ENCODE measurements at regions not wholly inside any gene's neighbourhood (a gene's known extent, or its start where the extent isn't known, plus 50 kb on each side); places are given as distances from the start of the nearest gene placed in this dataset.

DNA sequence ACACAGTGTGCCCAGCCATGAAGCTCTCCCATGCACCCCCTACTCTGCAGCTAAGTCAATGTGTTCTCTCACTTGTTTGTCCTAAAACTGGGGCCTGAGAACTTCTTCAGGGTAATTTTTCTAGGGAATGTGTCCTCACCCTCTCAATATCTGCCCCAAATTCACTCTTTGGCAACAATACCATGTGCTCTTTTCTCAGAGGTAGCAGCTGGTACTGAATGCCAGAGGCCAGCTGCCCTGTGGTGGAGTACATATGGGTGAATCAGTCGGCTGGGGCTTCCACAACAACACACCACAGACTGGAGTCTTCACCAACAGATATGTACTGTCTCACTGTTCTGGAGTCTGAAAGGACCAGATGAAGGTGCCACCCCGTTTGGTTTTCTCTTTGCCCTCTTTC, 97.7 kb upstream of the TOP3B start:
- no peaks in the 10 kb centered on the region for H3K4me1 ChIP-seq (ENCODE audit: control insufficient read depth in 1 of 2, insufficient read depth in 2 of 2, low read length in 2 of 2)
- H3K27ac ChIP-seq (ENCODE audit: low read depth, low read length) = no peak overlapping the region
- no peak overlapping the region for H3K4me3 ChIP-seq (ENCODE audit: low read depth in 1 of 2, low read length in 2 of 2)
- H3K9ac ChIP-seq (ENCODE audit: low read depth in 1 of 2, low read length in 2 of 2) = no peak overlapping the region
- peaks cover 7 to 13% of the 10 kb centered on the region in 2 donors for H3K27me3 ChIP-seq (ENCODE audit: control insufficient read depth in 1 of 2, insufficient read depth in 2 of 2, low read length in 2 of 2)
- H3K36me3 ChIP-seq (ENCODE audit: control insufficient read depth in 1 of 2, insufficient read depth in 2 of 2, low read length in 2 of 2) = no peaks in the 10 kb centered on the region
- H3K9me3 ChIP-seq (ENCODE audit: control insufficient read depth in 1 of 2, low read length in 2 of 2) = no peaks in the 10 kb centered on the region

DNA sequence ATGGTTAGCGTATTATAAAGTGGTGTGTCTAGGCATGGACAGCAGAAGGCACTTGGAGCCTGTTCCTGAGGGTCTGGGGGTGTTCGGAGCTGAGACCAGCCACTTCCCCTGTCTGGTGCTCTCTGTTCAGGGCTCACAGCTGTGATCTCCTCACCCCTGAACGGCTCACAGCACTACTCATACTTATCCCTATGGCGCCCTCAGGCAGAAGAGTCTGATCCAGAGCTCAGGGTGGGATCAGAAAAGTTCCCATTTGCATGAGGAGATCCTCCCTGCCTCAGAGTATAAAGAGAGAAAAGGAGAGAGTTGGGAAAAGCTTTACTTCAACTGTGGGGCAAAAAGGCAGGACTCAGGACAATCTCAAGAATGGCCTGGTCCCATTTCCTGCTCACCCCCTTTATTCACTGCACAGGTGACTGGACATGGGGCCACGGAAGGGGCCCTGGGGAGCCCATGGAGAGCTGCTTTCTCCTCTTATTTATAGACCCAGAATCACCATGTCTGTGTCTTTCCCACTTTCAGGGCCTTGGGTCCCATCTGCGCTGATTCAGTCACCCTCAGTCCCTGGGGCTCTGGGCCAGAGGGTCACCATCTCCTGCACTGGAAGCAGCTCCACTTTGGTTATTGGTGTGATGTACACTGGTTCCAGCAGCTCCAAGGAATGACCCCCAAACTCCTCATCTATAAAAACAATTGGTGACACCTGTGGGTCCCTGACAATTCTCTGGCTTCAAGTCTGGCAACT, 97.0 kb upstream of the TOP3B start:
- Histone ChIP-seq H3K9me3 (ENCODE audit: control insufficient read depth in 1 of 2, low read length in 2 of 2) (no peaks in the 10 kb centered on the region), H3K9ac (ENCODE audit: low read depth in 1 of 2, low read length in 2 of 2) (no peak overlapping the region), H3K27ac (ENCODE audit: low read depth, low read length) (no peak overlapping the region), H3K36me3 (ENCODE audit: control insufficient read depth in 1 of 2, insufficient read depth in 2 of 2, low read length in 2 of 2) (no peaks in the 10 kb centered on the region), H3K27me3 (ENCODE audit: control insufficient read depth in 1 of 2, insufficient read depth in 2 of 2, low read length in 2 of 2) (peaks cover 7 to 13% of the 10 kb centered on the region in 2 donors), H3K4me3 (ENCODE audit: low read depth in 1 of 2, low read length in 2 of 2) (no peak overlapping the region), H3K4me1 (ENCODE audit: control insufficient read depth in 1 of 2, insufficient read depth in 2 of 2, low read length in 2 of 2) (no peaks in the 10 kb centered on the region)

DNA sequence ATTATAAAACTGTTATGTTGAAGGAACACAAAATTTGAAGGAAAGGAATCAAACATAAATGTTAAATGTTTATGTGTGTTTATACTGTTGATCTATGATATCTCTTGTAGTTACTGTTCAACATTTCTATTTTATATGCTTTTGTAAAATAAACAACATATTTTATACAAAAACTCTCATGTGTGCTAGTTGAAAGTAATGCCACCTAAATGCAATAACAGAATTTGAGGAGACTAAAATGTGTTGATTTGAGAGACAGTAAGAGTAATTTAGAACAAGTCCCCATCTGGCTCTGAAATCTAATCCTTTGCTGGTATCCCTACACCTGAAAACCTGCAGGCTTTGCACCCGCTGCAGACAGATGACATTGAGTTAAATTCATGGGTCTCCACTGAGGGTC, 95.7 kb upstream of the TOP3B start:
- Histone ChIP-seq H3K36me3 (ENCODE audit: control insufficient read depth in 1 of 2, insufficient read depth in 2 of 2, low read length in 2 of 2) (no peaks in the 10 kb centered on the region), H3K27me3 (ENCODE audit: control insufficient read depth in 1 of 2, insufficient read depth in 2 of 2, low read length in 2 of 2) (peaks cover 5 to 7% of the 10 kb centered on the region in 2 donors), H3K27ac (ENCODE audit: low read depth, low read length) (no peak overlapping the region), H3K9ac (ENCODE audit: low read depth in 1 of 2, low read length in 2 of 2) (no peak overlapping the region), H3K9me3 (ENCODE audit: control insufficient read depth in 1 of 2, low read length in 2 of 2) (no peaks in the 10 kb centered on the region), H3K4me1 (ENCODE audit: control insufficient read depth in 1 of 2, insufficient read depth in 2 of 2, low read length in 2 of 2) (no peaks in the 10 kb centered on the region), H3K4me3 (ENCODE audit: low read depth in 1 of 2, low read length in 2 of 2) (no peak overlapping the region)

DNA sequence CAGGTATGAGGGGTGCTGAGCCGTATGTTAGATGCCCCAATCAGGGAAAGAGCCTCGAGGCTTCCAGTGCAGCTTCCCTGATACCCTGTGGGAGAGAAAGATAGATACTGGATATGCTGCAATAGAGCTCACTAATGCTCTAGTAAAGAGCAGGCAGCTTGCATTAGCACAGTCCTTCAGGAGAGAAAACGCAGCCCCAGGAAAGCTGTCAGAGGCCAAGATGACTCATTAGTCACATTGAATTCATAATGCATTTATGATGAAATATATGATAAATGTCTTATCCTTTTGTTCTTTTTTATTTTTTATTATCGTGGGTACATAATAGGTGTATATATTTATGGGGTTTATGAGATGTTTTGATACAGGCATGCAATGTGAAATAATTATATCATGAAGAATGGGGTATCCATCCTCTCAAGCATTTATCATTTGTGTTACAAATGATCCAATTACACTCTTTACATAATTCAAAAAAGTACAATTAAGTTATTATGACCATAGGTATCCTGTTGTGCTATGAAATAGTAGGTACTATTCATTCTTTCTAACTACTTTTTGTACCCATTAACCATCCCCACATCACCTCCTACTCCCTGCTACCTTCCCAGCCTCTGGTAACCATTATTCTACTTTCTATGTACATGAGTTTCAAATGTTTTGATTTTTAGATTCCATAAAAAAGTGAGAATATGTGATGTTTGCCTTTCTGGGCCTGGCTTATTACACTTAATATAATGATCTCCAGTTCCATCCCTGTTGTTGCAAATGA, 94.5 kb upstream of the TOP3B start:
- Histone ChIP-seq H3K4me1 (ENCODE audit: control insufficient read depth in 1 of 2, insufficient read depth in 2 of 2, low read length in 2 of 2) (no peaks in the 10 kb centered on the region), H3K9me3 (ENCODE audit: control insufficient read depth in 1 of 2, low read length in 2 of 2) (no peaks in the 10 kb centered on the region), H3K27me3 (ENCODE audit: control insufficient read depth in 1 of 2, insufficient read depth in 2 of 2, low read length in 2 of 2) (peaks cover 5 to 7% of the 10 kb centered on the region in 2 donors), H3K36me3 (ENCODE audit: control insufficient read depth in 1 of 2, insufficient read depth in 2 of 2, low read length in 2 of 2) (no peaks in the 10 kb centered on the region), H3K9ac (ENCODE audit: low read depth in 1 of 2, low read length in 2 of 2) (no peak overlapping the region), H3K27ac (ENCODE audit: low read depth, low read length) (no peak overlapping the region), H3K4me3 (ENCODE audit: low read depth in 1 of 2, low read length in 2 of 2) (no peak overlapping the region)

DNA sequence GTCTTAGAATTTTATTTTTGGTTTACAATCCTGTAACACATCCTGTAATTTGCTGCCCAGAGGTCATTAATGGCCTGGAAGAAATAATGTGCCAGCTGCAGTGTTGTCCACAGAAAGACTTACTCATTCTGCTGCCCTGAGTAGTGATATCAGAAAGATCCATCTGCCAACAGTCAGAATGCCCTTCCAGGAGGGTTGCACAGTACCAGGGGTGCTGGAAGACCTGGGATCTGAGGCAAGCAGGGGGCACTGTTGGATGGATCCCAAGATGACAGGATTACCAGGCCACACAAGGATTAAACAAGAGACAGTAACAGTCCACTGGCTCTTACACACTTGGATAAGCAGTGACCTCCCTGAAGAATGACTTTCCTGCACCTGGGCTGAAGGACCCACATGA, 93.8 kb upstream of the TOP3B start:
- no peaks in the 10 kb centered on the region for H3K4me1 ChIP-seq (ENCODE audit: control insufficient read depth in 1 of 2, insufficient read depth in 2 of 2, low read length in 2 of 2)
- no peak overlapping the region for H3K4me3 ChIP-seq (ENCODE audit: low read depth in 1 of 2, low read length in 2 of 2)
- no peak overlapping the region for H3K9ac ChIP-seq (ENCODE audit: low read depth in 1 of 2, low read length in 2 of 2)
- peaks cover 3 to 7% of the 10 kb centered on the region in 2 donors for H3K27me3 ChIP-seq (ENCODE audit: control insufficient read depth in 1 of 2, insufficient read depth in 2 of 2, low read length in 2 of 2)
- H3K9me3 ChIP-seq (ENCODE audit: control insufficient read depth in 1 of 2, low read length in 2 of 2) = no peaks in the 10 kb centered on the region
- no peak overlapping the region for H3K27ac ChIP-seq (ENCODE audit: low read depth, low read length)
- no peaks in the 10 kb centered on the region for H3K36me3 ChIP-seq (ENCODE audit: control insufficient read depth in 1 of 2, insufficient read depth in 2 of 2, low read length in 2 of 2)

DNA sequence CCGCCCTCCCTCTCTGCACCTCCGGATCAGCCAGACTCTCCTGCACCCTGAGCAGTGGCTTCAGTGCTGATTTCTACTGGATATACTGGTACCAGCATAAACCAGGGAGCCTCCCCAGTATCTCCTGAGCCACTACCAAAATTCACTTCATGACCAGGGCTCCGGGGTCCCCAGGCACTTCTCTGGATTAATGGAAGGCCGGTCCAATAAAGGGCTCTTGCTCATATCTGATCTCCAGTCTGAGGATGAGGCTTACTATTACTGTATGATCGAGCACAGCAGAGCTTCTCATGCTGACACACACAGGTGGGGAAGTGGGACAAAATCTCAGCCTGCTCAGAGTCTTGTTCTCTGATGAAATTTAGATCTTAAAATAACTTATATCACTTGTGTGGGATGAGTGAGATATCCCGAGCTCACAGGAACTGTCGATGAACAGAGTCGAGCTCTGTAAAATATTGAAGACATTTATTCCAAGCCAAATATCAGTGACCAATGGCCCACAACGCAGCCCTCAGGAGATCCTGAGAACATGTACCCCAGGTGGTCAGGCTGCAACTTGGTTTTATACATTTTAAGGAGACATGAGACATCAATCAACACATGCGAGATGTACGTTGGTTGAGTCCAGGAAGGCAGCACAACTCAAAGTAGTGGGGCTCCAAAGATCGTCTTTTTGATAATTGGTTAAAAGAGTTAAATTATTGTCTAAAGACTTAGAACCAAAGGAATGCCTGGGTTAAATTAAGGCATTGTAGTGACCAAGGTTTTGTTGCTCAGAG, 93.0 kb upstream of the TOP3B start:
- no peak overlapping the region for H3K4me3 ChIP-seq (ENCODE audit: low read depth in 1 of 2, low read length in 2 of 2)
- no peak overlapping the region for H3K9ac ChIP-seq (ENCODE audit: low read depth in 1 of 2, low read length in 2 of 2)
- H3K27ac ChIP-seq (ENCODE audit: low read depth, low read length) = no peak overlapping the region
- H3K4me1 ChIP-seq (ENCODE audit: control insufficient read depth in 1 of 2, insufficient read depth in 2 of 2, low read length in 2 of 2) = no peaks in the 10 kb centered on the region
- H3K36me3 ChIP-seq (ENCODE audit: control insufficient read depth in 1 of 2, insufficient read depth in 2 of 2, low read length in 2 of 2) = no peaks in the 10 kb centered on the region
- H3K9me3 ChIP-seq (ENCODE audit: control insufficient read depth in 1 of 2, low read length in 2 of 2) = no peaks in the 10 kb centered on the region
- H3K27me3 ChIP-seq (ENCODE audit: control insufficient read depth in 1 of 2, insufficient read depth in 2 of 2, low read length in 2 of 2) = peaks cover 0 to 7% of the 10 kb centered on the region in 2 donors

DNA sequence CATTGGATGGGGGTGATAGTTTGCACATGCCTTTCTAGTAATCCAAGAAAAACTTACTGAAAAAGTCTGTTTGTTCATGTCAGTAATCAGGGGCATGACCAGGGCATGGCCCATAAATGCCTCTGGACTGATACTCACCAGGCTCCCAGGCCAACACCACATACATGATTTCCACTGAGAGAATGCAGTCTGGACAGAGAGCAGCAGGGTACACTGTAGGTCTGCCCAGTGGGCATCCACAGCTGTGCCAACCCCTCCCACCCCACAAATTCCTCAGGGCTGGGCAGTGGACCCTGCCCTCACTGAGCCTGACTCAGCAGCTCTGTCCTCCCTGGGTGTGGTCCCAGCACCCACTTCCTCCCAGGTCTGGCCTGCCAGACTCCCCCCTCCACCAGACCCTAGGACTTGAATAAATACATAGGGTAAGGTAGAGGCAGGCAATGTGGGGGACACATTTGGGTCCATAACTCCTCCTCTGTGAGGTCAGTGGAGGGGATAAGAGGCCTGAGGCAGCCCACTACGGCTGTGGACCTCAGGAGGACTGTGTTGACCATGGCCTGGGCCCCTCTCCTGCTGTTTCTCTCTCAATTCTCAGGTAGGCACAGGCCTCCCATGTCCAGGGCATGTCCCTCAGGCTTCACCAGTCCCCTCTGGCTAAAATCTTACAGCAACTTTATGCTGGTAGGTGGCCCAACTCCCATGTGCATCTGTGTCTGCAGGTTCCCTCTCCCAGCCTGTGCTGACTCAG, 92.2 kb upstream of the TOP3B start:
- Histone ChIP-seq H3K9me3 (ENCODE audit: control insufficient read depth in 1 of 2, low read length in 2 of 2) (no peaks in the 10 kb centered on the region), H3K9ac (ENCODE audit: low read depth in 1 of 2, low read length in 2 of 2) (no peak overlapping the region), H3K27ac (ENCODE audit: low read depth, low read length) (no peak overlapping the region), H3K4me3 (ENCODE audit: low read depth in 1 of 2, low read length in 2 of 2) (no peak overlapping the region), H3K36me3 (ENCODE audit: control insufficient read depth in 1 of 2, insufficient read depth in 2 of 2, low read length in 2 of 2) (no peaks in the 10 kb centered on the region), H3K27me3 (ENCODE audit: control insufficient read depth in 1 of 2, insufficient read depth in 2 of 2, low read length in 2 of 2) (peaks cover 0 to 7% of the 10 kb centered on the region in 2 donors), H3K4me1 (ENCODE audit: control insufficient read depth in 1 of 2, insufficient read depth in 2 of 2, low read length in 2 of 2) (no peaks in the 10 kb centered on the region)

DNA sequence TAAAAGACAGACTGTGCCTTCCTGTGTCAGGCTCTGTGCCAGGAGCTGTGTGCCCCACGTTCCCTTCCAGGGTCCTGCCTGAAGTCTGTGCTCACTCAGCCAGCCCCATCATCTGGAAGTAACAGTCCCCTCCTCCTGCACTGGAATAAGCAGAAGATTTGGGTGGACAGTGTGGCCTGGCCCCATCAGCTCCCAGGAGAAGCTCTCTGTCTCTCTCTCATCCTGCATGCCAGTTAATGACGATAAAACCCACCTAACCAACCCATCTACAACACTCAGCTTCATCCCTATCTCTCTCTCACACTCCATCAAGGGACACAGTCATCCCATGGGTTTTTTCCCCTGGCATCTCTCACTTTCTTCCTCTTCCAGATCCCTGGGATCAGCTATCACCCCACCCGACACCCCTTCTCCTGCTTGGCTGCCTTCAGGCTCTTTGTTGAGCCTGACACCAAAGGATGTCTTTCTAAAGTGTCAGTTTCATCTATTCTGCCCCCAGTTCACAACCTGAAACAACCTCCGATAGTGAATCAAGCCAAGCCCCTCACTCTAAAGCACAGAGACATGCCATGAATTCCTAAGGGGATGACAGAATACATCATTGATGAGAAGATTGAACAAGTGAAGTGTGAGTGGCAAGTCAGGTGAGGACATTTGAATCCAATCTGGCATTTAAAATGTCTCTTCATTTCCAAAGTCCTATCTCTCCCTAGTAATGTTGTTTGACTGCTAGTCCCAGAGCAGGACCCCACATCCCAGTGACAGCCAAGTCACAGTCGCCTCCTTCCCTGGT, 91.4 kb upstream of the TOP3B start:
- Histone ChIP-seq H3K9ac (ENCODE audit: low read depth in 1 of 2, low read length in 2 of 2) (no peak overlapping the region), H3K9me3 (ENCODE audit: control insufficient read depth in 1 of 2, low read length in 2 of 2) (no peaks in the 10 kb centered on the region), H3K4me1 (ENCODE audit: control insufficient read depth in 1 of 2, insufficient read depth in 2 of 2, low read length in 2 of 2) (no peaks in the 10 kb centered on the region), H3K4me3 (ENCODE audit: low read depth in 1 of 2, low read length in 2 of 2) (no peak overlapping the region), H3K27ac (ENCODE audit: low read depth, low read length) (no peak overlapping the region), H3K27me3 (ENCODE audit: control insufficient read depth in 1 of 2, insufficient read depth in 2 of 2, low read length in 2 of 2) (peaks cover 0 to 7% of the 10 kb centered on the region in 2 donors), H3K36me3 (ENCODE audit: control insufficient read depth in 1 of 2, insufficient read depth in 2 of 2, low read length in 2 of 2) (no peaks in the 10 kb centered on the region)

DNA sequence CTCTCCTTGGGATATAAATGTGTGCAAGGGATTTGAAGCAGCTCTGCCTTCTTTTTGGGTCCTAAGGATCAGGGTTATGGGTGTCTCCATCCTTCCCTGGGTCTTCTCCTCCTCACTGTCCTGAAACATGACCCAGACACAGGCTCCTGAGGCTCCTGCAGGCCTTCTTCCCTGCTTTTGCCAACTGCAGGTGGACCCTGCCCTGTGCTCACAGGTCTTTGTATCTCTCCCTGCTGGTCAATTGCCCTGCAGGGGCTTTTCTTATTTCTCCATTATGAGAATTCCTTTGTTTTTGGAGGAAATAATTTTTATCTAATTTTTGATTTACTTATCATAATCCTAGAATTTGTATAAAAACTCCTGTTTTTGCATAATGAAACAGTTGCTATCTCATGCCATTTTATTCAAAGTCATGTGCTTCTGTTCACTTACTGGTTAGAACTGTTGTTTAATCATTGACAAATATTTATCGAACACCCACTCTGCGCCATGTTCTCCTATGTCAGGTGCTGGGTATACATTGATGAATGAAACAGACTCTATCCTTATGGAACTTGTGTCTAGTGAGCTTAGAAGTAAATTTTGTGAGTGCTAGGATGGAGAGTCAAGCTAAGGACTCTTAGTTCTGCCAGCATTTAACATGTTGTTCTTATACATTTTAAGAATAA, 89.7 kb upstream of the TOP3B start:
- H3K9me3 ChIP-seq (ENCODE audit: control insufficient read depth in 1 of 2, low read length in 2 of 2) = no peaks in the 10 kb centered on the region
- H3K36me3 ChIP-seq (ENCODE audit: control insufficient read depth in 1 of 2, insufficient read depth in 2 of 2, low read length in 2 of 2) = no peaks in the 10 kb centered on the region
- H3K4me3 ChIP-seq (ENCODE audit: low read depth in 1 of 2, low read length in 2 of 2) = no peak overlapping the region
- H3K27me3 ChIP-seq (ENCODE audit: control insufficient read depth in 1 of 2, insufficient read depth in 2 of 2, low read length in 2 of 2) = peaks cover 0 to 7% of the 10 kb centered on the region in 2 donors
- no peaks in the 10 kb centered on the region for H3K4me1 ChIP-seq (ENCODE audit: control insufficient read depth in 1 of 2, insufficient read depth in 2 of 2, low read length in 2 of 2)
- H3K9ac ChIP-seq (ENCODE audit: low read depth in 1 of 2, low read length in 2 of 2) = no peak overlapping the region
- H3K27ac ChIP-seq (ENCODE audit: low read depth, low read length) = no peak overlapping the region

Measured in duodenal mucosa (tissue), 2 donors.